ENCODE measurements at regions not wholly inside any gene's neighbourhood (a gene's known extent, or its start where the extent isn't known, plus 50 kb on each side); places are given as distances from the start of the nearest gene placed in this dataset.

DNA sequence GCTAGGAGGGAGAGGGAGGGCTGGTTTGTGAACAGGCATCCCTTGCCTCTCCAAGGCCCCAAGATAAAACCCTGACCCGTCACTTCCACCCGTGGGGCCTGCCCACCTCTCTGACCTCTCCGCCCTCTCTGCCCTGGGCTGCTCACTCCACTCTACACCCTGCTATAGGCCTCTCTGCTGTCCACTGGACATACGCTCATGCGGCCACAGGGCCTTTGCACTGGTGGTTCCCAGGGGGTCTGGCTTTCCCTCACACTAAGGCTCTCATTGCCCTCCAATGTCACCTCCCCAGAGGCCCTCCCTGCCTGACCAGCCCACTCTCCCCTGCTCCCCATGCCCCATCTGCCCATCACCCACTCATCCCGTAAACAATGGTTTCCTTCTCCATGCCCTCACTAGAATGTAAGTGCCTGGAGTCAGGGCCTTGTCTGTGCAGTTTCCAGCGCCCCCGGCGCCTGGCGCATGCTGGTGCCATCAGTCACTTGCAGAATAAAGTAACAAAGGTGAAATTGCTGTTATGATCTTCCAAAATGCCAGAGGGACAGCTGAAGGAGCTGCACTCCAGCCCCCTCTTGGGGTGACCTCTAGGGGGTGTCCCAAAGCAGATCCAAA lies 73.6 kb downstream of the RFLNA start:
- Mint-ChIP-seq H3K27ac (no peak overlapping the region), H3K27me3 (no peaks in the 10 kb centered on the region), H3K4me3 (no peak overlapping the region), H3K36me3 (peaks cover 41 to 47% of the 10 kb centered on the region in 2 donors), H3K9me3 (no peaks in the 10 kb centered on the region), H3K4me1 (peaks cover 4 to 5% of the 10 kb centered on the region in 2 donors)
- ATAC-seq (replicated peaks), result no peak
- no peak for DNase-seq

DNA sequence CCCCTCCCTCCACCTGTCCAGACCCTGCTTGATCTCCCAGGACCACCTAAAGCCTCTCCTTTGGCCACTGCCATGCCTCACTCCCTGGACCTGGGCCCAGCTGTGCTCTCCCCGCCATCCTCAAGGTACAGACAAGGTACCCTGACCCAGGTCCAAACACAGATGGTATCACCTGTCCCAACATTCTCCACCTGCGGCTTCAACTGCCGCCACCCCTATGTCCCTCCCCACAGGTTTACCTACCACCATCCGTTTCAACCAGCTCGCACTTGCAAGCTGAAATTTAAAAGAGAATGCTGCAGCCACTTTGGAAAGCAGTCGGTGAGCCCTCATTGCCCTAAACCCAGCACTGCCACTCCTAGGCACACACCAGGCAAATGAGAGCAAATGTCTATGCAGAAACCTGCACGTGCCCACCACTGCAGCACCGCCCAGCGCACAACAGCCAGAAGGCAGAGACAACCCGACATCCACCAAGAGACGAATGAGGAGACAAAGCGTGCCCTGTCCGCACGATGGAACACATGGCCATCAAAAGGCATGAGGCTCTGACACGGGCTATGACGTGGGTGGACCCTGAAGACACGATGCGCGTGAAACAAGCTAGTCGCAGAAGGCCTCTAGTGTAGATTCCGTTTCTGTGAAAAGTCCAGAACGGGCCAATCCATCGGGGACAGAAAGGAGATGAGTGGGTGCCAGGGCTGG lies 71.0 kb downstream of the RFLNA start:
- DNase-seq (no peak), ATAC-seq (replicated peaks) (no peak)
- H3K27me3 Mint-ChIP-seq, result no peaks in the 10 kb centered on the region

More for the DNA sequence above, 71.0 kb downstream of the RFLNA start:
- no peak overlapping the region for H3K27ac Mint-ChIP-seq
- H3K9me3 Mint-ChIP-seq, result no peaks in the 10 kb centered on the region
- H3K4me1 Mint-ChIP-seq, result peaks cover 5% of the 10 kb centered on the region in 2 donors
- peaks cover 33 to 46% of the 10 kb centered on the region in 2 donors for H3K36me3 Mint-ChIP-seq
- H3K4me3 Mint-ChIP-seq, result no peak overlapping the region
